GM12873 (cell line): ENCODE measurements at regions not wholly inside any gene's neighbourhood (a gene's known extent, or its start where the extent isn't known, plus 50 kb on each side); places are given as distances from the start of the nearest gene placed in this dataset.

Source experiments
- TF ChIP-seq, protein P1 (sequence below): IDR thresholded peaks from 2 replicates; pipeline ENCODE4 v1.5.1; 2012; ENCODE audit warnings: low read depth, mild to moderate bottlenecking, moderate library complexity, low read length, control low read depth; ENCODE audit not compliant: insufficient read depth; ENCODE audit errors: missing control alignments

DNA sequence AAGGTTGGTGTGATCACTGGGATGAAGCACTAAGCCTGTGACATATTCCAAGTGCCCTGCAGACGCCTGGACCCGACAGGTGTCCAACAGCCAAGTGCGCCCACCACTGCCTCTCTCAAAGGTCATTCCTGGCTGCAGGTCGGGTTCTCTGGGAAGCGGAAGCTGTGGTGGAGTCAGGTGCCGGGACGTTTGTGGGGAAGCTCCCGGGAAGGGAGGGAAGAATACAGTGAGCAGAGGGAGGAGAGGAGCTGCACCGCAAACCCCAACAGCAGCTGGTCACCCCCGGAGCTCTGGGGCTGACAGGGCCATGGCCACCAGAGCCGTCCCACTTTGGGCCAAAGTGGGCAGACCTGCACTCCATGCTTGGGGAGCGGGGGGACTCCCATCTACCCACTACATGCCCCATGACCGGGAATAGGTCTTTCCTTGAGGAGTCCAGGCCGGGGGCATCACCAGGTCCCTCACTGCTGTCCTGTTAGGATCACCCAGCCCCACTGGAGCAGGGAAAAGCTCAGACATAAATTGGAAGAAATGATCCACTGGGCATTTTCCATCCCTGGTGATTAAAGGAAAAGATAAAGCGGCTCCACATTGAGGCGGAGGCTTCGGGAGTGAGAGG, 84.5 kb upstream of the PPP2R2D start:
- TF ChIP-seq, protein P1, sequence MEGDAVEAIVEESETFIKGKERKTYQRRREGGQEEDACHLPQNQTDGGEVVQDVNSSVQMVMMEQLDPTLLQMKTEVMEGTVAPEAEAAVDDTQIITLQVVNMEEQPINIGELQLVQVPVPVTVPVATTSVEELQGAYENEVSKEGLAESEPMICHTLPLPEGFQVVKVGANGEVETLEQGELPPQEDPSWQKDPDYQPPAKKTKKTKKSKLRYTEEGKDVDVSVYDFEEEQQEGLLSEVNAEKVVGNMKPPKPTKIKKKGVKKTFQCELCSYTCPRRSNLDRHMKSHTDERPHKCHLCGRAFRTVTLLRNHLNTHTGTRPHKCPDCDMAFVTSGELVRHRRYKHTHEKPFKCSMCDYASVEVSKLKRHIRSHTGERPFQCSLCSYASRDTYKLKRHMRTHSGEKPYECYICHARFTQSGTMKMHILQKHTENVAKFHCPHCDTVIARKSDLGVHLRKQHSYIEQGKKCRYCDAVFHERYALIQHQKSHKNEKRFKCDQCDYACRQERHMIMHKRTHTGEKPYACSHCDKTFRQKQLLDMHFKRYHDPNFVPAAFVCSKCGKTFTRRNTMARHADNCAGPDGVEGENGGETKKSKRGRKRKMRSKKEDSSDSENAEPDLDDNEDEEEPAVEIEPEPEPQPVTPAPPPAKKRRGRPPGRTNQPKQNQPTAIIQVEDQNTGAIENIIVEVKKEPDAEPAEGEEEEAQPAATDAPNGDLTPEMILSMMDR: no peak

DNA sequence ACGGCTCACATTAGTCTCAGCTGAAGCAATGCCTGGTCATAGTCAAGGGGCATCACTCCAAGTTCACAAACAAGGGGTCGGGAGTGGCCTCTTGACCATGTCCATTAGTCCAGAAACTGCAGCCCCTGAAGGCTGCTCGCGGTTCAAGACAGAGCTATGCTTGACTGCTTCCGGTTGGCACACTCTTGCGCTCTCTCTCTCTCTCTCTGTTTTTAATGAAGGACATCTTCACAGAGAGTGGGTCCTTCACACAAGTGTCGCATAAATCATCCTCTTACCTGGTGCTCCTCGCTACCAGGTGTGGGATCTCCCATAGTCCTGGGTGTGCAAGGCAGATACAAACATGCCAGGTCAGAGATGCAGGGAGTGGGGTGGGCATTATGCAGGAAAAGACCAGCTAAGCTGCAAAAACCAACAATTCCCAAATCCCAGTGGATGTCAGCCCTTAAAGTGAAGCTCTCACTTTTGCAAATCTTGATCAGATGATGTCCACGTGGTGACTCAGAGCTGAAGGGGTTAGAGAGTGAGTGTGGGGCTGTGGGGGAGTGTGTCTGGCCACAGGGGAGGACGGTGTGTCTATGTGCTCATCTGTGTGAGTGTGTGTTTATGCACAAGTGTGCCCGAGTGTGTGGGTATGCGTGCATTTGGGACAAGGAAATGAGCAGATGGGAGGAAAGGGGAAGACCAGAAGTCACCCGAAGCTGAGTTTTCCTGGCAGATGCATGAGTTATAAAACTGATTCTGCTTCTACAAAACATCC, 83.7 kb upstream of the PPP2R2D start:
- TF ChIP-seq, protein P1: no peak

DNA sequence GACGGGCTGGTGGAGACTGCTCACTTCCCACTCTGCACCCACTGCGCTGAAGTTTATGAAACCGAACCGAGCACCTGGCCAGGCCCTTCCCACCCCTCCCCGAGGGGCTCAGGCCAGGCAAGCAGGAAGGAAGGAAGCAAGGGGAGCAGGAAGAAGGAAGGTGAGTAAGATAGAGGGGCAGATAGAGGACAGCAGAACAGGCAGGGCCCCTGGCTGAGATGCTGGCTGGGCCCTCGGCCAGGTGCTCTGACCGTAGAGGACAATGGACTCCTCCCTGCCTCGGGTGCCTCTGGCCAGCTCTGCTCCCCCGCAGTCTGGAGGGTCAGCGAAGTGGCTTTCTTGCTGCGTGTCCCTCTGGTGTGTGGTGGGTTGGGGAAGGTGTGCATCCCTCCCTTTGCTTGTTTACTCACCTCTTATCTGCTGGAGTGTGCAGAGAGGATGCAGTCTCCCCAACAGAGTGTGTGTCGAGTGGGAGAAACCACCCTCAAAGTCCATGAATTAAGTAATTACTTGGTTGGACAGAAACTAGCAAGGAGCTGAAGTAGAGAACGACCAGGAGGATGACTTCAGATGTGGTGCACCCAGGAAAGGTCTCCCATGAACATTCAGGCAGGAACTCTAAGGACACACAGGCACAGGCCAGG, 82.8 kb upstream of the PPP2R2D start:
- TF ChIP-seq, protein P1: no peak

DNA sequence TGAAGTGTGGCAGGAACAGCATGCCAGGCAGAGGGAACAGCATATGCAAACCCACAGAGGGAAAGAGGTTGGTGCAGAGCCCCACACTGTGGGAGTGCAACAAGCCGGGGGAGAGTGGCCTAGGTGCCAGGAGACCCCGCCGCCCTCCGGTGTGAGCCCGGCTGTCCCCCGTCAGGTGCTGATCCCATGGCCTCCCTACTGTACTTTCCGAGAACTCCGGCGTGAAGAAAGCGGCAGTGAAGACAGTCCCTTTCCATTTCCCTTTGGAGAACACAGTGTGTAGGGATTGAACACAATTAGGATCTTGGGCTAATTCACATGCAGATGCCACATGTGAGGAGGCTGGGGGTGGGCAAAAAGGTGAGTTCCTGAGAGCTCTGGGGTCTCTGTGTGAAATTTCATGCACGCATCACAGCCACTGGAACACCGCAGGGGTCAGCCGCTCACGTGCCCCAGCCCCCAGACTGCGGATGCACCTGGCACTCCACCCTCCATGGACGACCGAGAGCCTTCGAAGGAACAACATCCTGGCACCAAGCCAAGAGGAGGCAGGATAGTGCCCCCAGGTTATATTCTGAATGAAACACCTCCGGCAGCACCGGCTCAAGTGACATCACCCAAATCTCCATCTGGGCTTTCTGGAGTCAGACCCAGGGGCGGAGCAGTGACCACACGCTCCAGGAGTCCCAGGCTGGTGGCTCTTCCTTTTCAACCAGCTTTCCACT, 82.1 kb upstream of the PPP2R2D start:
- TF ChIP-seq, protein P1: no peak

DNA sequence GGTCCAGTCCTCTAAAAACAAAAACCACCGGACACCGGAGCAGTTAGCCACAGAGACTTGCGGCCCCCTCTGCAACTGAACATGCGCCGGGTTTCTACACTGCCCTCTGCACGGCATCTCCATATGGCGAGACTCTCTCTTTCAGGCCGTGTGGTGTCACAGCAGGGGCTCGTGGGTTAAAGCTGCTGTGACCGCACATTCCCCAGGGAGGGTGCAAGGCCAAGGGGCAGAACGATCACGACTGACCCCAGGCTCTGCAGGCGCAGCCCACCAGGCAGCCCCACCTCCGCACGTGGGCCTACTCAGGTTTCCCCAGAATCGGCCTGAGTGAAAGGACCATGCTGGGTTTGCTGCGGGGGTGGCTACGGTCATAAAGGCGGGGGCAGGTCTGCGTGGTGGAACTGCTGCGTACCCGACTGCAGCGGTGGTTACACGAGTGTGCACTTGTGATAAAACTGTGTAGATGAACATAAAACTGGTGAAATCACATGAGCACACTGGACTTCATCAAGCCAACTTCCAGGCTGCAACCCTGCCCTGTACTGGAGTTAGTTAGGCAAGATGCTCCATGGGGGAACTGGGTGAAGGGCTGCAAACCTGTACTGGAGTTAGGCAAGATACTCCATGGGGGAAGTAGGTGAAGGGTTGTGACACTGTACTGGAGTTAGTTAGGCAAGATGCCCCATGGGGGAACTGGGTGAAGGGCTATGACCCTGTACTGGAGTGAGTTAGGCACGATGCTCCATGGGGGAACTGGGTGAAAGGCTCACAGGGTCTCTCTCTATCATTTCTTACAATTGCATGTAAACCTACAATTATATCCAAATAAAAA, 81.4 kb upstream of the PPP2R2D start:
- TF ChIP-seq, protein P1: no peak

DNA sequence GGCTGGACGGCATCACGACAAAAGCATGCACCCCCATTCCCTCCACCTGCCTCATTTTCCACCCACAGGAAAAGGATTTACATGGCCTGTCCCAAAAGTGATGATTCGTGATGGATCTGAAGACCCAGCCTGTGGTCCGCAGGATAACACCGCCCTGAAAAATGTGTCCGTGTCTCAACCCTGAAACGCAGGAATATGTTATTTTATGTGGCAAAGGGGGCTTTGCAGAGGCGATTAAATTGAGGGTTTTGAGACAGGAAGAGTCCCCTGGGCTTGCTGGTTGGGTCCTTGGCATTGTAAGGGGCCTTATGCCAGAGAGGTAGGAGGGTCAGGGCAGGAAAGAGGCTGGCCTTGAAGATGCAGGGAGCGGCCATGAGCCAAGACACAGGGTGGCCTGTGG, 80.2 kb upstream of the PPP2R2D start:
- TF ChIP-seq, protein P1: no peak
